ENCODE measurements at regions not wholly inside any gene's neighbourhood (a gene's known extent, or its start where the extent isn't known, plus 50 kb on each side); places are given as distances from the start of the nearest gene placed in this dataset.

DNA sequence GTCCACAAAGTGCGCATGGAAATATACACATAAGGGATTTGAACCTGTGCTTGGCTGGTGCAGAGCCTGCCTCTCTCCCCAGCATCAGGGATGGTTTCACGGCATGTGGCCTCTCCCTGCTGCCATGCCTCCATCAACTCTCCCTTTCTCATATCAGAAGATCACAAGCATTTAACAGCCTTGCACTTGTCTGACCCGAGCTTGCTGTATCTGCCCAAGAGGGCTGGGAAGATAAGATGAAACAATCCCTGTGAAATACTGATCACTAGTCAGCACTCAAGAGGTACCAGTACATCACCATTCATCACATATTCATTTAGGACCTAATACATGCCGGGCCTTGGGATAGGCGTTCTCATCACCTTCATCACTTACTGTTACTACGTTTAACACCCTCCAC lies 107.6 kb upstream of the ARHGEF3 start:
- H3K27ac Mint-ChIP-seq, result no peak overlapping the region
- no peaks in the 10 kb centered on the region for H3K36me3 Mint-ChIP-seq (ENCODE audit: low read depth)
- H3K4me1 Mint-ChIP-seq, result peaks cover 17% of the 10 kb centered on the region
- no peak overlapping the region for H3K4me3 Mint-ChIP-seq
- peaks cover 10% of the 10 kb centered on the region for H3K27me3 Mint-ChIP-seq (ENCODE audit: low read depth, poor library complexity)
- TF ChIP-seq, protein P1, sequence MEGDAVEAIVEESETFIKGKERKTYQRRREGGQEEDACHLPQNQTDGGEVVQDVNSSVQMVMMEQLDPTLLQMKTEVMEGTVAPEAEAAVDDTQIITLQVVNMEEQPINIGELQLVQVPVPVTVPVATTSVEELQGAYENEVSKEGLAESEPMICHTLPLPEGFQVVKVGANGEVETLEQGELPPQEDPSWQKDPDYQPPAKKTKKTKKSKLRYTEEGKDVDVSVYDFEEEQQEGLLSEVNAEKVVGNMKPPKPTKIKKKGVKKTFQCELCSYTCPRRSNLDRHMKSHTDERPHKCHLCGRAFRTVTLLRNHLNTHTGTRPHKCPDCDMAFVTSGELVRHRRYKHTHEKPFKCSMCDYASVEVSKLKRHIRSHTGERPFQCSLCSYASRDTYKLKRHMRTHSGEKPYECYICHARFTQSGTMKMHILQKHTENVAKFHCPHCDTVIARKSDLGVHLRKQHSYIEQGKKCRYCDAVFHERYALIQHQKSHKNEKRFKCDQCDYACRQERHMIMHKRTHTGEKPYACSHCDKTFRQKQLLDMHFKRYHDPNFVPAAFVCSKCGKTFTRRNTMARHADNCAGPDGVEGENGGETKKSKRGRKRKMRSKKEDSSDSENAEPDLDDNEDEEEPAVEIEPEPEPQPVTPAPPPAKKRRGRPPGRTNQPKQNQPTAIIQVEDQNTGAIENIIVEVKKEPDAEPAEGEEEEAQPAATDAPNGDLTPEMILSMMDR (IDR thresholded peaks at IDR 0.05), result no peak
- DNase-seq, result no peak
- H3K9me3 Mint-ChIP-seq, result no peaks in the 10 kb centered on the region

DNA sequence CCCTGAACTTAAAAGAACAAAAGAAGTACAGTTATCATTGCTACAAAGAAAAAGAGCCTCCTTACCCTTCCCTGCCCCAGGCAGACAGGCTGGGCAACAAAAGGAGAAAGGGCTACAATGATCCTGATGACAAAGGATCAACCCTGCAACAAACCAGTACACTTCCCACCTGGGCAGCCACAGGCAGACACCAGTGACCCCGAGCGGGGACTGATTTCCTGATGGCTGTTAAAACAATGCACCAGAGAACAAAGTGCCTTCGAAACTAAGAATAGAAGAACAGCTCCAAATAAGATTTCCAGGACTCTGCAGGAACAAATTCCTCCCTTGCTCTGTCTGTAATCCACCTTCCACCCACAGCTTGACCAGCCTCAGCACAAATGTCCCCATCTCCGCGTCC lies 106.3 kb upstream of the ARHGEF3 start:
- Mint-ChIP-seq H3K9me3 (no peaks in the 10 kb centered on the region), H3K27me3 (ENCODE audit: low read depth, poor library complexity) (peaks cover 10% of the 10 kb centered on the region), H3K4me1 (peaks cover 10% of the 10 kb centered on the region), H3K4me3 (no peak overlapping the region), H3K27ac (no peak overlapping the region), H3K36me3 (ENCODE audit: low read depth) (no peaks in the 10 kb centered on the region)
- no peak for DNase-seq
- TF ChIP-seq, protein P1 (IDR thresholded peaks at IDR 0.05), result no peak

DNA sequence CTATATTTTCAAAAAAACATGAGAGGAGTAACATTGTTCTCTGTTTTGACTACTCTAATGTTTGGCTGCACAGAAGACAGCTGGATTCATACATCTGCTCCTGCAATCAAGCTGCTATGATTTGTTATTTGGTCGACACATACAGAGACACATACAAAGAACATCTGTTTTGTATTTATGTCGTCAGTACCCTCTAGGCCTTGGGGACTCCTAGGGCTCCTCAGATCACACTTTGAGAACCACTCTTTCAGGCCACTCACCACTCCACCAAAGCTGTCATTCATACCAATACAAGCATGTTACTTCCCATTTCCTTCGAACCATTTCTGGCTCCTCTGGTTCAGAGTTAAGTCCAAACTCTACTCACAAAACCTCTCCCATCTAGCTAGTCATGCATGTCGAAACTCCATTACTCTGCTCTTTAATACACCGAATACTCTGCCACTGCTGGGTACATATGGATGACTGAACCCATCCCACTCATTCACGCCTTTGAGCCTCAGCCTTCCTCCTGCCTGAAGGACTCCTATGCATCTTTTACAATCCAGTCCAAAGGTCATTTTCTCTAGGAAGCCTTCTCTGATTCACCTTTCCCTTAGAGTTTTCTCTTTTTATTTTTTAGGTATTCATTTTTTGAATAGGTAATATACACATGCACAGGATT lies 102.9 kb upstream of the ARHGEF3 start:
- Mint-ChIP-seq H3K27me3 (ENCODE audit: low read depth, poor library complexity) (peaks cover 10% of the 10 kb centered on the region), H3K27ac (peak overlapping the region; percentile 49), H3K36me3 (ENCODE audit: low read depth) (no peaks in the 10 kb centered on the region), H3K4me1 (peaks cover 10% of the 10 kb centered on the region), H3K9me3 (no peaks in the 10 kb centered on the region), H3K4me3 (no peak overlapping the region)
- DNase-seq, result no peak
- TF ChIP-seq, protein P1 (IDR thresholded peaks at IDR 0.05), result no peak

DNA sequence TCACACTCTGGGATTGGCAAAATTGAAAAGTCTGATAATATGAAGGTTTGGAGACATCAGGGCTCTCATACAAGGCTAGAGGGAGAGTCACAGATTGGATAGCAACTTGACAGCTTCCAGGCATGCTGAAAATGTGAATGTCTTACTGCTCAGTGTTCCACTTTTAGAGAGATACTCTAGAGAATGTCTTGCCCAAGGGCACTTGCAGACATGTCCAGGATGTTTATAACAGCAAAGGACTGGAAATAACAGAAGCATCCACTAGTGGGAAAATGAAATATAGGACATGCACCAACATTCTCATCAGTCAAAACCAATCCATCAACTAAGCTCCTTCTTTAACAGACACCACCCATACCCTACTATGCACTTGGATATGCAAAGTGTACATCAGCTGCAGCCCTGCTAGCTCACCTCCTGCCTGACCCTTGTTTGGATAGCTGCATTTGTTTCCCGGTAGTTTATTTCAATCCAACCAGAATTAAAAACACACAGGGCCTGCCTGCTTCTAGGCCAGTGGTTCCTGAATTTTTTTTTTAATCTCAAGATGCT lies 101.6 kb upstream of the ARHGEF3 start:
- TF ChIP-seq, protein P1 (IDR thresholded peaks at IDR 0.05), result no peak
- H3K9me3 Mint-ChIP-seq, result no peaks in the 10 kb centered on the region
- no peak for DNase-seq
- peaks cover 10% of the 10 kb centered on the region for H3K27me3 Mint-ChIP-seq (ENCODE audit: low read depth, poor library complexity)
- H3K36me3 Mint-ChIP-seq (ENCODE audit: low read depth), result no peaks in the 10 kb centered on the region
- peak overlapping the region; percentile 82 for H3K27ac Mint-ChIP-seq
- H3K4me1 Mint-ChIP-seq, result peaks cover 10% of the 10 kb centered on the region
- H3K4me3 Mint-ChIP-seq, result no peak overlapping the region

DNA sequence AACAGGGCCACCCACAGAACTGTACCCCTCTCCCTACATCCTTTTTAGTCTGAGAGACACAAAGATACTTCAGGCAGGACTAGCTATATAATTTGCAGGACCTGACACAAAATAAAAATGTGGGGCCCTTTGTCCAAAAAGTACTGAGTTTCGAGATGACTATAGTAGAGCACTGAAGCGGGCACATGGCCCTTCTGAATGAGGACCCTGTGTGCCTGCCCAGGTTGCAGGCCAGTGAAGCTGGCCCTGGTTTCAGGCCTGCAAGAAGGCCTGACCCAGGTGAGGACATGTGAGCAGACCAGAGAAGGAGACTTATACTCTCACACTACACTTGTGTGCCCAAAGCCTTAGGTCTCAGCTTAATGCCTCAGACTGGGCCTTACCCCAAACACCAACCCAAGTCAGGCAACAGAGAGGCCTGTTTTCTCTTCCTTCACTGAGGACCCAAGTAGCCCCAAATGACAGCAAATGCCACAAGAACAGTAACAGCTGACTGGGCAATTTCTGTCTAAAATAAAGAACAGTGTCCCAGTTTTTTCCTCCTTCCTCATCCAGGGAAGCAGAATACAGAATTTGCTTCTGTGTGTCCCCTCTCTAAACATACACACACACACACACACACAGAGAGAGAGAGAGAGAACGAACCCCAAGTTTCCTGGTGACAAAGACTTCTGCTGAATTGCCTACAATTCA lies 100.9 kb upstream of the ARHGEF3 start:
- TF ChIP-seq, protein P1 (IDR thresholded peaks at IDR 0.05), result no peak
- peaks cover 4% of the 10 kb centered on the region for H3K27me3 Mint-ChIP-seq (ENCODE audit: low read depth, poor library complexity)
- H3K4me1 Mint-ChIP-seq, result peaks cover 10% of the 10 kb centered on the region
- peak overlapping the region; percentile 82 for H3K27ac Mint-ChIP-seq
- no peak overlapping the region for H3K4me3 Mint-ChIP-seq
- DNase-seq, result no peak
- no peaks in the 10 kb centered on the region for H3K9me3 Mint-ChIP-seq
- H3K36me3 Mint-ChIP-seq (ENCODE audit: low read depth), result no peaks in the 10 kb centered on the region

Measured in nephron progenitor cell (in vitro differentiated cells).